ENCODE measurements at regions not wholly inside any gene's neighbourhood (a gene's known extent, or its start where the extent isn't known, plus 50 kb on each side); places are given as distances from the start of the nearest gene placed in this dataset.

GRCh38 chr9:109843641-109844040, 63.6 kb downstream of the PALM2AKAP2 start:
- H4K20me1 ChIP-seq (ENCODE audit: insufficient read depth, poor library complexity, severe bottlenecking): no peaks in the 10 kb centered on the region
- H2AFZ ChIP-seq: no peak overlapping the region
- H3K4me1 ChIP-seq (ENCODE audit: insufficient read depth): no peaks in the 10 kb centered on the region
- no peak overlapping the region for H3K4me2 ChIP-seq
- no peak overlapping the region for H3K4me3 ChIP-seq
- TF ChIP-seq CTCF (IDR thresholded peaks at IDR 0.05; ENCODE audit: poor library complexity): no peak
- TF ChIP-seq EZH2 (IDR thresholded peaks at IDR 0.05; ENCODE audit: borderline replicate concordance): no peak
- no peak for TF ChIP-seq EZH2phosphoT487 (IDR thresholded peaks at IDR 0.05; ENCODE audit: low read depth, severe bottlenecking, unreplicated experiment)
- no peaks in the 10 kb centered on the region for H3K79me2 ChIP-seq
- 83% methylated on average over 11 of the region's 11 CpGs for WGBS (ENCODE audit: low lambda C conversion rate, missing lambda C conversion rate)
- no peak overlapping the region for H3K27ac ChIP-seq
- no peak for DNase-seq (ENCODE audit: low spot score)
- H3K9me3 ChIP-seq (ENCODE audit: low read depth): no peaks in the 10 kb centered on the region
- no peaks in the 10 kb centered on the region for H3K36me3 ChIP-seq (replicated peaks; ENCODE audit: insufficient read depth, low read depth)
- H3K9me2 ChIP-seq (replicated peaks; ENCODE audit: insufficient read depth): no peaks in the 10 kb centered on the region
- H3K27me3 ChIP-seq: no peaks in the 10 kb centered on the region

- H4K20me1 ChIP-seq (ENCODE audit: insufficient read depth, poor library complexity, severe bottlenecking): no peaks in the 10 kb centered on the region
- no peak overlapping the region for H3K4me3 ChIP-seq
- WGBS (ENCODE audit: low lambda C conversion rate, missing lambda C conversion rate): 89% methylated on average over 2 of the region's 2 CpGs
- no peaks in the 10 kb centered on the region for H3K36me3 ChIP-seq (replicated peaks; ENCODE audit: insufficient read depth, low read depth)
- H3K4me2 ChIP-seq: no peak overlapping the region
- no peaks in the 10 kb centered on the region for H3K27me3 ChIP-seq
- TF ChIP-seq EZH2phosphoT487 (IDR thresholded peaks at IDR 0.05; ENCODE audit: low read depth, severe bottlenecking, unreplicated experiment) (no peak), CTCF (IDR thresholded peaks at IDR 0.05; ENCODE audit: poor library complexity) (no peak), EZH2 (IDR thresholded peaks at IDR 0.05; ENCODE audit: borderline replicate concordance) (no peak)
- no peaks in the 10 kb centered on the region for H3K9me2 ChIP-seq (replicated peaks; ENCODE audit: insufficient read depth)
- no peaks in the 10 kb centered on the region for H3K79me2 ChIP-seq
- no peak overlapping the region for H3K27ac ChIP-seq
- no peak for DNase-seq (ENCODE audit: low spot score)
- no peaks in the 10 kb centered on the region for H3K4me1 ChIP-seq (ENCODE audit: insufficient read depth)
- no peaks in the 10 kb centered on the region for H3K9me3 ChIP-seq (ENCODE audit: low read depth)
- H2AFZ ChIP-seq: no peak overlapping the region
Observed at GRCh38 chr9:109845226-109845625, 65.2 kb downstream of the PALM2AKAP2 start.

GRCh38 chr9:109846776-109847175, 66.8 kb downstream of the PALM2AKAP2 start:
- no peak overlapping the region for H3K4me2 ChIP-seq
- 90% methylated on average over 4 of the region's 4 CpGs for WGBS (ENCODE audit: low lambda C conversion rate, missing lambda C conversion rate)
- no peaks in the 10 kb centered on the region for H3K4me1 ChIP-seq (ENCODE audit: insufficient read depth)
- no peaks in the 10 kb centered on the region for H3K79me2 ChIP-seq
- no peak overlapping the region for H3K27ac ChIP-seq
- no peak for DNase-seq (ENCODE audit: low spot score)
- no peak overlapping the region for H2AFZ ChIP-seq
- no peaks in the 10 kb centered on the region for H3K36me3 ChIP-seq (replicated peaks; ENCODE audit: insufficient read depth, low read depth)
- H3K9me3 ChIP-seq (ENCODE audit: low read depth): no peaks in the 10 kb centered on the region
- TF ChIP-seq EZH2phosphoT487 (IDR thresholded peaks at IDR 0.05; ENCODE audit: low read depth, severe bottlenecking, unreplicated experiment) (no peak), CTCF (IDR thresholded peaks at IDR 0.05; ENCODE audit: poor library complexity) (no peak), EZH2 (IDR thresholded peaks at IDR 0.05; ENCODE audit: borderline replicate concordance) (no peak)
- H4K20me1 ChIP-seq (ENCODE audit: insufficient read depth, poor library complexity, severe bottlenecking): no peaks in the 10 kb centered on the region
- no peaks in the 10 kb centered on the region for H3K27me3 ChIP-seq
- no peaks in the 10 kb centered on the region for H3K9me2 ChIP-seq (replicated peaks; ENCODE audit: insufficient read depth)
- no peak overlapping the region for H3K4me3 ChIP-seq

- no peak overlapping the region for H2AFZ ChIP-seq
- no peaks in the 10 kb centered on the region for H3K79me2 ChIP-seq
- 92% methylated on average over 2 of the region's 2 CpGs for WGBS (ENCODE audit: low lambda C conversion rate, missing lambda C conversion rate)
- no peaks in the 10 kb centered on the region for H3K27me3 ChIP-seq
- no peak for DNase-seq (ENCODE audit: low spot score)
- no peak overlapping the region for H3K4me3 ChIP-seq
- H3K9me3 ChIP-seq (ENCODE audit: low read depth): no peaks in the 10 kb centered on the region
- no peaks in the 10 kb centered on the region for H4K20me1 ChIP-seq (ENCODE audit: insufficient read depth, poor library complexity, severe bottlenecking)
- no peak overlapping the region for H3K4me2 ChIP-seq
- H3K9me2 ChIP-seq (replicated peaks; ENCODE audit: insufficient read depth): no peaks in the 10 kb centered on the region
- H3K36me3 ChIP-seq (replicated peaks; ENCODE audit: insufficient read depth, low read depth): no peaks in the 10 kb centered on the region
- peaks cover 5% of the 10 kb centered on the region for H3K4me1 ChIP-seq (ENCODE audit: insufficient read depth)
- TF ChIP-seq CTCF (IDR thresholded peaks at IDR 0.05; ENCODE audit: poor library complexity): no peak
- TF ChIP-seq EZH2phosphoT487 (IDR thresholded peaks at IDR 0.05; ENCODE audit: low read depth, severe bottlenecking, unreplicated experiment): no peak
- no peak for TF ChIP-seq EZH2 (IDR thresholded peaks at IDR 0.05; ENCODE audit: borderline replicate concordance)
- H3K27ac ChIP-seq: no peak overlapping the region
Observed at GRCh38 chr9:109852556-109852955, 72.6 kb downstream of the PALM2AKAP2 start.

All from hepatocyte (in vitro differentiated cells).